ENCODE measurements at regions not wholly inside any gene's neighbourhood (a gene's known extent, or its start where the extent isn't known, plus 50 kb on each side); places are given as distances from the start of the nearest gene placed in this dataset.

DNA sequence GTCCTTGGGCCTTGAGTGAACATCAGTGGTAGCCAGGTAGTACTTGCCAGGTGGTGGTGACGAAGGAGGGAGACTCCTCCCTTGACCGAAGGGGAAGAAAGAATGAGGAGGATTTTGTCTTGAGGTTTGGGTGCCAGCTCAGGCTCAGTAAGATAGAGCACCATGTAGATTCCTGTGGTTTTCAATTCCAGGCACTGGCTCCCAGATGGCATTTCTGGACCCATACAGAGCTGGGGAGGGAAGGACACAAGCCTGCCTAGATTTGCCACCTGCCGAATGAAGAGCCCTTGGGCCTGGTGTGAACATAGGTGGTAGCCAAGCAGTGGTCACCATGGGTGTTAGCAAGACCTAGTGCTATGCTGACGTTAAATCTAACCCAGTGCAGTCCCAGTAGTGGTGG is 108.8 kb upstream of the UBE2E3 start:
- Histone ChIP-seq H4K8ac (ENCODE audit: low read depth, low read length) (no peak overlapping the region), H3K4me2 (ENCODE audit: low read length) (no peak overlapping the region), H3K4me1 (ENCODE audit: control insufficient read depth, low read depth, low read length) (no peaks in the 10 kb centered on the region), H3K27ac (ENCODE audit: low read depth, low read length) (no peak overlapping the region), H3K79me2 (ENCODE audit: control insufficient read depth, insufficient read depth, low read length) (no peaks in the 10 kb centered on the region), H3K36me3 (ENCODE audit: control insufficient read depth, insufficient read depth, low read length) (no peaks in the 10 kb centered on the region), H3K79me1 (ENCODE audit: low read length) (no peaks in the 10 kb centered on the region), H2BK15ac (replicated peaks; ENCODE audit: low read depth) (no peak overlapping the region), H3K4ac (ENCODE audit: low read depth, low read length) (no peak overlapping the region), H2AK5ac (ENCODE audit: low read length) (no peak overlapping the region), H3K4me3 (ENCODE audit: low read length) (no peak overlapping the region), H3K23ac (ENCODE audit: low read length) (no peak overlapping the region), H3K18ac (ENCODE audit: low read length) (no peak overlapping the region), H3K9ac (ENCODE audit: low read length) (no peak overlapping the region), H3K27me3 (ENCODE audit: insufficient read depth, low read length, poor library complexity) (no peaks in the 10 kb centered on the region), H2BK5ac (ENCODE audit: low read length) (no peak overlapping the region), H3K56ac (ENCODE audit: low read length) (no peak overlapping the region), H4K5ac (ENCODE audit: low read length) (no peak overlapping the region), H2BK120ac (ENCODE audit: low read depth, low read length) (no peak overlapping the region)
- no peak for DNase-seq
- no CpG with 5 or more reads among the region's 4 CpGs for WGBS (ENCODE audit: extremely low coverage, insufficient coverage, low lambda C conversion rate)

DNA sequence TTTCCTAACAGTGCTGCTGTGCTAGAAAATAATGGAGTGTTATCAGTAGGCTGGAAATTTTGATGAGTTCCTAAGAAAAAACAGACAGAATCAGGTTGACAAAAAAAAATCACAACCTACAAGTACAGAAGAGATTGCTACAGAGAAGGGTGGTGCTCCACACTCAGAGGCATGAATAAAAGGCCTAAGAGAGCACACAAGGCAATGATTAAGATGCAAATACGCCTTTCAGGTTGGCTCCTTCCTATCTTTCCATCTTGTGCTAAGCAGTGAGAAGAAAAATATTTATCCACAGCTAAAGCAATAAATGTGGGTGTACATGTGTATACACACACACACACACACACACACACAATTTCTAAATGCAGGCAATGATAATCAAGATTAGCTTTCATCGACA is 130.6 kb upstream of the UBE2E3 start:
- H2BK15ac ChIP-seq (replicated peaks; ENCODE audit: low read depth), result no peak overlapping the region
- WGBS (ENCODE audit: extremely low coverage, insufficient coverage, low lambda C conversion rate), result no CpG with 5 or more reads among the region's 2 CpGs
- H3K36me3 ChIP-seq (ENCODE audit: control insufficient read depth, insufficient read depth, low read length), result no peaks in the 10 kb centered on the region
- H2BK120ac ChIP-seq (ENCODE audit: low read depth, low read length), result no peak overlapping the region
- no peaks in the 10 kb centered on the region for H3K79me2 ChIP-seq (ENCODE audit: control insufficient read depth, insufficient read depth, low read length)
- H3K4me2 ChIP-seq (ENCODE audit: low read length), result no peak overlapping the region
- H3K56ac ChIP-seq (ENCODE audit: low read length), result no peak overlapping the region
- no peak overlapping the region for H2BK5ac ChIP-seq (ENCODE audit: low read length)
- H3K9ac ChIP-seq (ENCODE audit: low read length), result no peak overlapping the region
- H3K23ac ChIP-seq (ENCODE audit: low read length), result no peak overlapping the region
- H3K4ac ChIP-seq (ENCODE audit: low read depth, low read length), result no peak overlapping the region
- no peak overlapping the region for H2AK5ac ChIP-seq (ENCODE audit: low read length)
- no peaks in the 10 kb centered on the region for H3K79me1 ChIP-seq (ENCODE audit: low read length)
- H3K4me3 ChIP-seq (ENCODE audit: low read length), result no peak overlapping the region
- no peak overlapping the region for H4K5ac ChIP-seq (ENCODE audit: low read length)
- H3K27me3 ChIP-seq (ENCODE audit: insufficient read depth, low read length, poor library complexity), result no peaks in the 10 kb centered on the region
- H3K4me1 ChIP-seq (ENCODE audit: control insufficient read depth, low read depth, low read length), result no peaks in the 10 kb centered on the region
- no peak overlapping the region for H4K8ac ChIP-seq (ENCODE audit: low read depth, low read length)
- DNase-seq, result no peak
- no peak overlapping the region for H3K18ac ChIP-seq (ENCODE audit: low read length)
- no peak overlapping the region for H3K27ac ChIP-seq (ENCODE audit: low read depth, low read length)

DNA sequence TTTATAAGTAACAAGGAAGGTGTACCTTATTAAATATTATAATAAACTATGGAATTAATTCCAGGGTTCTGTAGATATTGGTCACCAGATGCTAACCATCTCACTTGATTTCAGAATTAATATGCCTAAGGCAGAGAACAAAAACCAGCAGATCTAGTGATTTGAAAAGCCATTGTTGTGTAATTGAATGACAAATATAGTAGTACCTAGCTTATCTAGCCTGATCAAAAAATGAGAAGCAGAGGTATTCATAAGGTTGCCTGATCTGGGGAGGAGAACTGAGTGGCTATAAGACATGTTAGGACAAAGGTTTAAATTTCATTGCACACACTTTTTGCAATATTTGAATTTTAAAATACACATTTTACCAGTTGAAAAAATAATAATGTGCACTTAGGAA is 132.0 kb upstream of the UBE2E3 start:
- Histone ChIP-seq H3K4me1 (ENCODE audit: control insufficient read depth, low read depth, low read length) (no peaks in the 10 kb centered on the region), H2BK15ac (replicated peaks; ENCODE audit: low read depth) (no peak overlapping the region), H4K5ac (ENCODE audit: low read length) (no peak overlapping the region), H3K23ac (ENCODE audit: low read length) (no peak overlapping the region), H3K36me3 (ENCODE audit: control insufficient read depth, insufficient read depth, low read length) (no peaks in the 10 kb centered on the region), H3K79me2 (ENCODE audit: control insufficient read depth, insufficient read depth, low read length) (no peaks in the 10 kb centered on the region), H4K8ac (ENCODE audit: low read depth, low read length) (no peak overlapping the region), H2BK5ac (ENCODE audit: low read length) (no peak overlapping the region), H3K4ac (ENCODE audit: low read depth, low read length) (no peak overlapping the region), H2BK120ac (ENCODE audit: low read depth, low read length) (no peak overlapping the region), H3K18ac (ENCODE audit: low read length) (no peak overlapping the region), H3K79me1 (ENCODE audit: low read length) (no peaks in the 10 kb centered on the region), H2AK5ac (ENCODE audit: low read length) (no peak overlapping the region), H3K27ac (ENCODE audit: low read depth, low read length) (no peak overlapping the region), H3K4me3 (ENCODE audit: low read length) (no peak overlapping the region), H3K56ac (ENCODE audit: low read length) (no peak overlapping the region), H3K4me2 (ENCODE audit: low read length) (no peak overlapping the region), H3K27me3 (ENCODE audit: insufficient read depth, low read length, poor library complexity) (no peaks in the 10 kb centered on the region), H3K9ac (ENCODE audit: low read length) (no peak overlapping the region)
- no peak for DNase-seq

DNA sequence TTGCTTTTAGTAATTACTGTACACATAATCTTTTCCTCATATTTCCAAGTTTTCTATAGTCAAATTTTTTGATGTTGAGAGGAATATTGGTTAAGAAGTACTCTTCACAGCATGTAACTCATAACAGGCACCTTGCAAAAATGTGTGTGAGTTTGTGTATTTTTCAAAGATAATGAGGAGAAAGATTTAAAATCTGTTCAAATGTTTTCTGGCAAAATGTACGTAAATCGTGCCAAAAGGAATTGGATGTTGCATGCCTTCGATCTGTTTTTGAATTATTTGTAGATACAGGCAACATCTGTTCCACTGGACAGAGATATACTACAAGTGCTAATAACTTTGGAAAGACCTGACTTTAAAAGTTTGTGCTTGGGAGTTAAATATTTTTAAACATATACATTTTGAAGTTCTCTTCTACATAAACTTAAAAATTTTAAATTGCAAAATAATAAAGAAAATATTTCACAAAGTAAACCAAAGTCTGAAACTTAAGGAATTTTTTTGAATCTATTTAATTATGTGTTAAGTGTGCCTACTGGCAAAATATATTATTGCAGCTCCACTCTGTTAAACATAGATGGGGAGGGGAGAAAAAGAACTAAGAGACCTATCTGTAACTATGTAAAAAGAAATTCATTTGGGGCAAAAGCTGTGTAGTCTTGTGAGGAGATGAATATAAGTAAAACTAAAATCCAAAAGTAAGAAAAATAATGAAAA is 133.5 kb upstream of the UBE2E3 start:
- Histone ChIP-seq H3K27me3 (ENCODE audit: insufficient read depth, low read length, poor library complexity) (no peaks in the 10 kb centered on the region), H3K79me2 (ENCODE audit: control insufficient read depth, insufficient read depth, low read length) (no peaks in the 10 kb centered on the region), H2BK5ac (ENCODE audit: low read length) (no peak overlapping the region), H3K36me3 (ENCODE audit: control insufficient read depth, insufficient read depth, low read length) (no peaks in the 10 kb centered on the region), H3K27ac (ENCODE audit: low read depth, low read length) (no peak overlapping the region), H3K4me3 (ENCODE audit: low read length) (no peak overlapping the region), H4K5ac (ENCODE audit: low read length) (no peak overlapping the region), H3K4ac (ENCODE audit: low read depth, low read length) (no peak overlapping the region), H3K4me1 (ENCODE audit: control insufficient read depth, low read depth, low read length) (no peaks in the 10 kb centered on the region), H3K4me2 (ENCODE audit: low read length) (no peak overlapping the region), H3K56ac (ENCODE audit: low read length) (no peak overlapping the region), H3K23ac (ENCODE audit: low read length) (no peak overlapping the region), H2AK5ac (ENCODE audit: low read length) (no peak overlapping the region), H3K79me1 (ENCODE audit: low read length) (no peaks in the 10 kb centered on the region), H3K18ac (ENCODE audit: low read length) (no peak overlapping the region), H2BK120ac (ENCODE audit: low read depth, low read length) (no peak overlapping the region), H3K9ac (ENCODE audit: low read length) (no peak overlapping the region), H4K8ac (ENCODE audit: low read depth, low read length) (no peak overlapping the region), H2BK15ac (replicated peaks; ENCODE audit: low read depth) (no peak overlapping the region)
- no CpG with 5 or more reads among the region's 3 CpGs for WGBS (ENCODE audit: extremely low coverage, insufficient coverage, low lambda C conversion rate)
- no peak for DNase-seq

DNA sequence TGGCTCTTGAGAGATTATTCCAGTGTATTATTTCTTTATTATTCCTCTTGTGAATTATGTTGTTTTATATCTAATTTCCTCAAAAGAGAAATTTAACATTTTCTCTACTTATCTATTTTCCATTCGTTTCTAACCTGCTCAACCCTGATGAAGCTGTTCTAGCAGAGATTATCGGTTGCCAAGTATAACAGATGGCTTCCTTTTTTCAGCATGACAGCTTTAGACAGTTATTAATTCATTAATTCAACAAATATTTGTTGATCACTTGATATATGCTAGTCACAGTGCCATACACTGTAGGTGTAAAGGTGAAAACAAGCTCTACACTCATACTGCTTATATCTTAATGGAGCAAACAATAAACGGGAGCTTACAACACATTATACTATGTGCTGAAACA is 137.9 kb upstream of the UBE2E3 start:
- no peak for DNase-seq
- H3K23ac ChIP-seq (ENCODE audit: low read length), result no peak overlapping the region
- H3K4me2 ChIP-seq (ENCODE audit: low read length), result no peak overlapping the region

DNA sequence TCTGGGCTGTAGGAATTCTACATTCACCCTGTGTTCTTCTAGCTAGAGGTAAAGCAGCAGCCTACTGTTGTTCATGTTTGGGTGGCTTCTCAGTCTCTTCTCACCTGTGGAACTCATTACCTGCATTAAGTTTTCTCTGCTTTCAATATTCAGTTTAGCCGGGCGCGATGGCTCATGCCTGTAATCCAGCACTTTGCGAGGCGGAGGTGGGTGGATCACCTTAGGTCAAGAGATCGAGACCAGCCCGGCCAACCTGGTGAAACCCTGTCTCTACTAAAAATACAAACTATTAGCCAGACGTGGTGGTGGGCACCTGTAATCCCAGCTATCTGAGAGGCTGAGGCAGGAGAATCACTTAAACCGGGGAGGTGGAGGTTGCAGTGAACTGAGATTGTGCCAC is 139.8 kb upstream of the UBE2E3 start:
- no CpG with 5 or more reads among the region's 9 CpGs for WGBS (ENCODE audit: extremely low coverage, insufficient coverage, low lambda C conversion rate)
- no peaks in the 10 kb centered on the region for H3K79me1 ChIP-seq (ENCODE audit: low read length)
- no peak for DNase-seq
- no peaks in the 10 kb centered on the region for H3K36me3 ChIP-seq (ENCODE audit: control insufficient read depth, insufficient read depth, low read length)
- no peak overlapping the region for H3K23ac ChIP-seq (ENCODE audit: low read length)
- H3K4me1 ChIP-seq (ENCODE audit: control insufficient read depth, low read depth, low read length), result no peaks in the 10 kb centered on the region
- H3K27me3 ChIP-seq (ENCODE audit: insufficient read depth, low read length, poor library complexity), result no peaks in the 10 kb centered on the region
- no peak overlapping the region for H3K56ac ChIP-seq (ENCODE audit: low read length)
- no peak overlapping the region for H3K18ac ChIP-seq (ENCODE audit: low read length)
- H2BK5ac ChIP-seq (ENCODE audit: low read length), result no peak overlapping the region
- no peaks in the 10 kb centered on the region for H3K79me2 ChIP-seq (ENCODE audit: control insufficient read depth, insufficient read depth, low read length)
- H2BK15ac ChIP-seq (replicated peaks; ENCODE audit: low read depth), result no peak overlapping the region
- H2AK5ac ChIP-seq (ENCODE audit: low read length), result no peak overlapping the region
- no peak overlapping the region for H2BK120ac ChIP-seq (ENCODE audit: low read depth, low read length)
- no peak overlapping the region for H3K4ac ChIP-seq (ENCODE audit: low read depth, low read length)
- no peak overlapping the region for H3K4me3 ChIP-seq (ENCODE audit: low read length)
- no peak overlapping the region for H4K8ac ChIP-seq (ENCODE audit: low read depth, low read length)
- H4K5ac ChIP-seq (ENCODE audit: low read length), result no peak overlapping the region
- no peak overlapping the region for H3K27ac ChIP-seq (ENCODE audit: low read depth, low read length)
- no peak overlapping the region for H3K9ac ChIP-seq (ENCODE audit: low read length)
- H3K4me2 ChIP-seq (ENCODE audit: low read length), result no peak overlapping the region

More for the DNA sequence above, 137.9 kb upstream of the UBE2E3 start:
- Histone ChIP-seq H3K36me3 (ENCODE audit: control insufficient read depth, insufficient read depth, low read length) (no peaks in the 10 kb centered on the region), H2AK5ac (ENCODE audit: low read length) (no peak overlapping the region), H3K4ac (ENCODE audit: low read depth, low read length) (no peak overlapping the region), H2BK120ac (ENCODE audit: low read depth, low read length) (no peak overlapping the region), H3K79me2 (ENCODE audit: control insufficient read depth, insufficient read depth, low read length) (no peaks in the 10 kb centered on the region), H3K27me3 (ENCODE audit: insufficient read depth, low read length, poor library complexity) (no peaks in the 10 kb centered on the region), H3K56ac (ENCODE audit: low read length) (no peak overlapping the region), H3K79me1 (ENCODE audit: low read length) (no peaks in the 10 kb centered on the region), H3K18ac (ENCODE audit: low read length) (no peak overlapping the region), H2BK15ac (replicated peaks; ENCODE audit: low read depth) (no peak overlapping the region), H4K8ac (ENCODE audit: low read depth, low read length) (no peak overlapping the region), H2BK5ac (ENCODE audit: low read length) (no peak overlapping the region), H3K4me3 (ENCODE audit: low read length) (no peak overlapping the region), H3K27ac (ENCODE audit: low read depth, low read length) (no peak overlapping the region), H4K5ac (ENCODE audit: low read length) (no peak overlapping the region), H3K4me1 (ENCODE audit: control insufficient read depth, low read depth, low read length) (no peaks in the 10 kb centered on the region), H3K9ac (ENCODE audit: low read length) (no peak overlapping the region)
- WGBS (ENCODE audit: extremely low coverage, insufficient coverage, low lambda C conversion rate), result no CpG with 5 or more reads among the region's 3 CpGs

All from mesendoderm (in vitro differentiated cells).